ENCODE measurements at regions not wholly inside any gene's neighbourhood (a gene's known extent, or its start where the extent isn't known, plus 50 kb on each side); places are given as distances from the start of the nearest gene placed in this dataset.

GRCh38 chr20:11197851-11198250 lies 524.1 kb upstream of the JAG1 start:
- DNase-seq (ENCODE audit: low spot score) (no peak), ATAC-seq (no peak)
- intact Hi-C loops (cut with DNase I), result no loop called here

GRCh38 chr20:11200423-11200822 lies 526.6 kb upstream of the JAG1 start:
- DNase-seq (ENCODE audit: low spot score) (no peak), ATAC-seq (no peak)
- intact Hi-C loops (cut with DNase I), result no loop called here

- intact Hi-C loops (cut with DNase I), result no loop called here
- DNase-seq (ENCODE audit: low spot score), result peak; percentile 69
- peak; percentile 95 for ATAC-seq
These were observed 531.3 kb upstream of the JAG1 start for GRCh38 chr20:11204926-11205768.

- DNase-seq (ENCODE audit: low spot score) (no peak), ATAC-seq (no peak)
- intact Hi-C loops (cut with DNase I), result no loop called here
These were observed 532.1 kb upstream of the JAG1 start for GRCh38 chr20:11205769-11206362.

- no peak for DNase-seq (ENCODE audit: low spot score)
- intact Hi-C loops (cut with DNase I), result no loop called here
- ATAC-seq, result peak; percentile 38
These were observed 534.1 kb upstream of the JAG1 start for GRCh38 chr20:11207749-11208502.

GRCh38 chr20:11210611-11211010 lies 536.8 kb upstream of the JAG1 start:
- DNase-seq (ENCODE audit: low spot score) (no peak), ATAC-seq (no peak)
- intact Hi-C loops (cut with DNase I), result loop anchor here (1.0 kb wide), 1 partner anchor 45 kb away; no protein-coding TSS in a partner anchor

- ATAC-seq (no peak), DNase-seq (ENCODE audit: low spot score) (no peak)
- intact Hi-C loops (cut with DNase I), result no loop called here
These were observed 538.5 kb upstream of the JAG1 start for GRCh38 chr20:11212272-11212671.

- no peak for DNase-seq (ENCODE audit: low spot score)
- intact Hi-C loops (cut with DNase I), result no loop called here
- ATAC-seq, result no peak
These were observed 539.1 kb upstream of the JAG1 start for GRCh38 chr20:11212902-11213301.

- intact Hi-C loops (cut with DNase I), result no loop called here
- ATAC-seq (no peak), DNase-seq (ENCODE audit: low spot score) (no peak)
These were observed 540.5 kb upstream of the JAG1 start for GRCh38 chr20:11214256-11214840.

- ATAC-seq (no peak), DNase-seq (ENCODE audit: low spot score) (no peak)
- intact Hi-C loops (cut with DNase I), result no loop called here
These were observed 542.9 kb upstream of the JAG1 start for GRCh38 chr20:11216451-11217314.

GRCh38 chr20:11217326-11218172 lies 543.8 kb upstream of the JAG1 start:
- DNase-seq (ENCODE audit: low spot score), result no peak
- intact Hi-C loops (cut with DNase I), result no loop called here
- ATAC-seq, result no peak

GRCh38 chr20:11218173-11218680 lies 544.4 kb upstream of the JAG1 start:
- ATAC-seq, result no peak
- intact Hi-C loops (cut with DNase I), result no loop called here
- no peak for DNase-seq (ENCODE audit: low spot score)

- ATAC-seq (no peak), DNase-seq (ENCODE audit: low spot score) (no peak)
- intact Hi-C loops (cut with DNase I), result no loop called here
These were observed 545.4 kb upstream of the JAG1 start for GRCh38 chr20:11219192-11219591.

- intact Hi-C loops (cut with DNase I), result no loop called here
- ATAC-seq (no peak), DNase-seq (ENCODE audit: low spot score) (no peak)
These were observed 547.2 kb upstream of the JAG1 start for GRCh38 chr20:11221046-11221445.

GRCh38 chr20:11222243-11222642 lies 548.4 kb upstream of the JAG1 start:
- intact Hi-C loops (cut with DNase I), result no loop called here
- ATAC-seq, result no peak
- no peak for DNase-seq (ENCODE audit: low spot score)

- DNase-seq (ENCODE audit: low spot score) (no peak), ATAC-seq (no peak)
- intact Hi-C loops (cut with DNase I), result no loop called here
These were observed 553.8 kb upstream of the JAG1 start for GRCh38 chr20:11227602-11228001.

- intact Hi-C loops (cut with DNase I), result no loop called here
- DNase-seq (ENCODE audit: low spot score) (no peak), ATAC-seq (peak; percentile 86)
These were observed 556.0 kb upstream of the JAG1 start for GRCh38 chr20:11229772-11230171.

GRCh38 chr20:11230999-11231398 lies 557.2 kb upstream of the JAG1 start:
- no peak for DNase-seq (ENCODE audit: low spot score)
- ATAC-seq, result no peak
- intact Hi-C loops (cut with DNase I), result no loop called here
